Transverse colon (tissue), 4 donors: ENCODE measurements at regions not wholly inside any gene's neighbourhood (a gene's known extent, or its start where the extent isn't known, plus 50 kb on each side); places are given as distances from the start of the nearest gene placed in this dataset.

ENCODE experiments used
- DNase-seq: peaks from one replicate; pipeline ENCODE4 v3.0.0-alpha.2; 2019
- H3K27ac ChIP-seq, 4 donors: fragments of 200-600 bp; sonication (generic); 2 replicates each; pipeline ENCODE4 v1.5.1; 2016 to 2018; ENCODE audit warnings: inconsistent platforms in 4 of 4
- H3K27me3 ChIP-seq: fragments of 200-600 bp; sonication (generic); 2 replicates; pipeline ENCODE4 v1.5.1; 2017; ENCODE audit warnings: inconsistent platforms
- H3K36me3 ChIP-seq, 4 donors: fragments of 200-600 bp; sonication (generic); 2 replicates each; pipeline ENCODE4 v1.5.1; 2017 to 2019; ENCODE audit warnings: inconsistent platforms in 4 of 4
- H3K4me1 ChIP-seq, 4 donors: fragments of 200-600 bp; sonication (generic); 2 replicates each; pipeline ENCODE4 v1.5.1; 2017 to 2020; ENCODE audit warnings: inconsistent platforms in 4 of 4
- H3K4me3 ChIP-seq, 4 donors: fragments of 200-600 bp; sonication (generic); 1 replicate in 1 of 4; 2 replicates in 3 of 4; pipeline versions ENCODE4 v1.5.1 to v1.6.1; 2017 to 2019; ENCODE audit warnings: inconsistent platforms in 4 of 4
- H3K9me3 ChIP-seq, 2 donors: fragments of 200-600 bp; sonication (generic); 2 replicates each; pipeline ENCODE4 v1.5.1; 2017 to 2019; ENCODE audit warnings: inconsistent platforms in 2 of 2
- EP300 ChIP-seq: sonication (generic); formaldehyde crosslinking; IDR thresholded peaks from one replicate; pipeline ENCODE4 v1.6.1; 2017; ENCODE audit warnings: antibody characterized with exemption, low read depth
- POLR2A ChIP-seq: fragments of 450-650 bp; IDR thresholded peaks from one replicate; pipeline ENCODE4 v1.6.1; 2016; ENCODE audit warnings: antibody characterized with exemption, mild to moderate bottlenecking, moderate library complexity
- POLR2AphosphoS5 ChIP-seq, 3 donors: sonication (generic); formaldehyde crosslinking; IDR thresholded peaks; one replicate each; pipeline ENCODE4 v1.6.1; 2016; ENCODE audit warnings: antibody characterized with exemption in 3 of 3
- WGBS, 2 donors: methylation state at CpG; one replicate each; pipeline ENCODE4 v1.1.5; 2018; ENCODE audit warnings: low coverage in 1 of 2; 5-methylcytosine and 5-hydroxymethylcytosine counted together
- in situ Hi-C, 4 donors: fragments of 200-750 bp; cut with MboI; loops; one replicate each; pipeline versions ENCODE4 v1.15.0 to v1.15.1; 2017; ENCODE audit warnings: low sequenced_read_pairs in 3 of 4, low pct_ligation_motif_present in 1 of 4, low pct_unique_long_range_greater_than_20kb in 1 of 4
- intact Hi-C: fragments of 100-400 bp; cut with DNase I; formaldehyde crosslinking; loops from one replicate; pipeline ENCODE4 v1.15.1; 2023; ENCODE audit warnings: low total_unique reads
- TF ChIP-seq, protein P1 (sequence below), 5 experiments: fragments of 200-600 bp in 3 of 5; fragments of 450-650 bp in 2 of 5; sonication (generic) in 3 of 5; IDR thresholded peaks; 1 replicate in 2 of 5; 2 replicates in 3 of 5; pipeline ENCODE4 v1.5.1; 2016 to 2017; ENCODE audit warnings: antibody characterized with exemption in 5 of 5, inconsistent platforms in 3 of 5, mild to moderate bottlenecking in 2 of 5, moderate library complexity in 1 of 5

DNA sequence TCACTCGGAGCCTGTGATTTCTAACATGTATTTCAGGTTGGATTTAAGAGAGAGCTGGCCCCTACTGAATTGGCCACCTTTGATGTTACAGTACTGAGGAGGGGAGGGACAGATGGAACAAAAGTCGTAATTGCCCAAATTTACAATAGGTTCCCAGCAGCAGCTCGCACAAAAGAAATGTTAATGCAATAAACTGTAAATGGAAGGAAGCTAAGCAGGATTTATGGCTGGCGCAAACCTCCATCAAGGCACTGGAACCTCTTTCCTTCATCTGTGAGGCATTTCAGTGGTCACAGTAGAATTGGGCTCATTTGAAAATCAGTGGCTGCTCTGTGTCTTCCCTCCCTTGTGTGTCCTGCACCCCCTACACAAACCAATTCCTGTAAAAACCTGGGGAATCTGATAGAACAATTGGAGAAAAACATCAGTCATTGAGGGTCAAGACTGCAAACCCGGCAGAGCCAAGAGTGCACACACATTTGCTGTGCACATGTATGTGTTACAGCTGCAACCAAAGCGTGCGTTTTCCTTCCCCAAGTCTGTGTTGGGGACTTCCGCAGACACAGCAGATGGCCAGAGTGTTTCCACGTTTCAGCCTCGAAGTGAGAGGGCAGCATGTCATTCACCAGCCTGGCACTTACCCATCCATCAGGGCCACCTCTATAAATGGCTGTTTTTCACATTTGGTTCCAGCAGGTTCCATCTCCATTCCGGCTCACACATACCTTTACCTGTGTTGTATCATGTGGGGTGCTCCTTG lies 192.8 kb downstream of the TM9SF2 start:
- WGBS, 2 donors = 55 to 67% methylated on average over 6 to 11 of the region's 11 CpGs
- in situ Hi-C loops = no loop called here

DNA sequence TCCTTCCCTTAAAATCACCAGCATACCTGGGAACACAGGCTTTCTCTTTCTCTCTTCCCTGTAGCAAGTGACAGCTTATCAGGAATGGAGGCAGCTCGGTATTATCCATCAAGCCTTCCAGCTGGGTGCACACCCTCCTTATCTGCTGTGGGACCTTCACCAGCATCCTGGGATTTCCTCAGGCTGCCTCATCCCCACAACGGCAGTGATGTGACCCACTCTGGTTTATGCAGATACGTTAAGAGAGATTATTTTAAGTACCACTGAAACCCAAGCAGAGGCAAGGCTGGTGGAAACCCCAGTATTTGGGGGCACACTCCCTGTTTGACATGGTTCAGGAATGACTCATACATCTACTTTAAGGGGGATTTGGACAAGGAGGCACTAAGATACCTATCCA lies 192.1 kb downstream of the TM9SF2 start:
- H3K27me3 ChIP-seq = no peaks in the 10 kb centered on the region
- DNase-seq = no peak
- WGBS, 2 donors = 54% methylated on average over 3 of the region's 3 CpGs; no CpG with 5 or more reads in 1 of the 2 donors
- H3K4me3 ChIP-seq = no peak overlapping the region
- H3K27ac ChIP-seq = no peak overlapping the region
- in situ Hi-C loops (no loop called here), intact Hi-C loops (no loop called here)
- TF ChIP-seq POLR2AphosphoS5 (IDR thresholded peaks at IDR 0.05) = no peak
- no peak for TF ChIP-seq POLR2A
- H3K4me1 ChIP-seq = peaks cover 0 to 4% (median under 1%) of the 10 kb centered on the region in 4 donors
- no peaks in the 10 kb centered on the region for H3K9me3 ChIP-seq
- H3K36me3 ChIP-seq = no peaks in the 10 kb centered on the region

More for the DNA sequence above, 192.8 kb downstream of the TM9SF2 start:
- intact Hi-C loops = no loop called here
- no peaks in the 10 kb centered on the region for H3K36me3 ChIP-seq
- no peak for DNase-seq
- no peak overlapping the region for H3K4me3 ChIP-seq
- peaks cover 0 to 10% (median 2%) of the 10 kb centered on the region in 4 donors for H3K4me1 ChIP-seq
- H3K27me3 ChIP-seq = no peaks in the 10 kb centered on the region
- H3K9me3 ChIP-seq = no peaks in the 10 kb centered on the region
- H3K27ac ChIP-seq = no peak overlapping the region
- TF ChIP-seq EP300 (no peak), POLR2AphosphoS5 (IDR thresholded peaks at IDR 0.05) (no peak), POLR2A (no peak)
- TF ChIP-seq, protein P1, sequence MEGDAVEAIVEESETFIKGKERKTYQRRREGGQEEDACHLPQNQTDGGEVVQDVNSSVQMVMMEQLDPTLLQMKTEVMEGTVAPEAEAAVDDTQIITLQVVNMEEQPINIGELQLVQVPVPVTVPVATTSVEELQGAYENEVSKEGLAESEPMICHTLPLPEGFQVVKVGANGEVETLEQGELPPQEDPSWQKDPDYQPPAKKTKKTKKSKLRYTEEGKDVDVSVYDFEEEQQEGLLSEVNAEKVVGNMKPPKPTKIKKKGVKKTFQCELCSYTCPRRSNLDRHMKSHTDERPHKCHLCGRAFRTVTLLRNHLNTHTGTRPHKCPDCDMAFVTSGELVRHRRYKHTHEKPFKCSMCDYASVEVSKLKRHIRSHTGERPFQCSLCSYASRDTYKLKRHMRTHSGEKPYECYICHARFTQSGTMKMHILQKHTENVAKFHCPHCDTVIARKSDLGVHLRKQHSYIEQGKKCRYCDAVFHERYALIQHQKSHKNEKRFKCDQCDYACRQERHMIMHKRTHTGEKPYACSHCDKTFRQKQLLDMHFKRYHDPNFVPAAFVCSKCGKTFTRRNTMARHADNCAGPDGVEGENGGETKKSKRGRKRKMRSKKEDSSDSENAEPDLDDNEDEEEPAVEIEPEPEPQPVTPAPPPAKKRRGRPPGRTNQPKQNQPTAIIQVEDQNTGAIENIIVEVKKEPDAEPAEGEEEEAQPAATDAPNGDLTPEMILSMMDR (IDR thresholded peaks at IDR 0.05) = no peak

DNA sequence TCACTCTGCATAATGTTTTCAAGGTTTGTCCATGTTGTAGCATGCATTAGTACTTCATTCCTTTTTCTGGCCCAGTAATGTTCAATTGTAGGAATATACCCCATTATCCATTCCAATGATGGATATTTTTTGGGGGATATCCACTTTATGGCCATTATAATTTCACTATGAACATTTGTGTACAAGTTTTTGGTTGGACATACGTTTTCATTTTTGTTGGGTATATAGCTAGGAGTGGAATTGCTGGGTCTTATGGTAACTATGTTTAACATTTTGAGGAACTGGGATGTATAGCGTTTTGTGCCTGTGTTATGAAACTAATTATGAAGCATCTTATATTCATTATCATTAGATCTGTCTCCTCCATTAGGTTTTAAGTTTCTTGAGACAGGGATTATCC lies 191.6 kb downstream of the TM9SF2 start:
- intact Hi-C loops (no loop called here), in situ Hi-C loops (no loop called here)
- no peak overlapping the region for H3K27ac ChIP-seq
- H3K27me3 ChIP-seq = no peaks in the 10 kb centered on the region
- DNase-seq = no peak
- H3K36me3 ChIP-seq = no peaks in the 10 kb centered on the region
- TF ChIP-seq EP300 (no peak), POLR2A (no peak), POLR2AphosphoS5 (IDR thresholded peaks at IDR 0.05) (no peak)
- TF ChIP-seq, protein P1 (IDR thresholded peaks at IDR 0.05) = no peak
- H3K4me1 ChIP-seq = peaks cover 0 to 2% (median under 1%) of the 10 kb centered on the region in 4 donors
- WGBS, 2 donors = 83 to 92% methylated on average over 2 of the region's 2 CpGs
- H3K9me3 ChIP-seq = no peaks in the 10 kb centered on the region
- H3K4me3 ChIP-seq = no peak overlapping the region

DNA sequence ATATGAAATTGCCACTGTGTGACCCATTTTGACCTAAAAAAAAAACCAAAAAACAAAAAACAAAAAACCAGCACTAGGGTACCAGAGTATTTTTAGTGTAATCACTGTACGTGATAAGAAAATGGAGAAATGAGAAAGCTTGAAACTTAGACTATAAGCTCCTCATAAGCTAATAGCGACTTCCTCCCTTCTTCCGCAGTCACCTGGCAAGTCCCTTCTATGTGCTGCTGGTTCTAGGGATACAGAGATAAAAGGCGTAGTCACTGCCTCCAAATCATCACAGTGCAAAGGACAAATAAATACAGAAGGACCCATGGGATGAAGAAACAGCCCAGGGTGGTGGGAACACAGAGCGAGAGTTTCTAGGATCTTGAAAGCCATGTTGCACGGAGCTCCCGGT lies 190.3 kb downstream of the TM9SF2 start:
- Histone ChIP-seq H3K27me3 (no peaks in the 10 kb centered on the region), H3K27ac (no peak overlapping the region), H3K36me3 (no peaks in the 10 kb centered on the region), H3K4me3 (no peak overlapping the region), H3K4me1 (peaks cover 0 to 13% (median 6%) of the 10 kb centered on the region in 4 donors), H3K9me3 (no peaks in the 10 kb centered on the region)
- in situ Hi-C loops (no loop called here), intact Hi-C loops (no loop called here)
- WGBS, 2 donors = 83 to 94% methylated on average over 7 of the region's 7 CpGs
- DNase-seq = no peak
- TF ChIP-seq, protein P1 (IDR thresholded peaks at IDR 0.05) = no peak
- TF ChIP-seq POLR2A = no peak
- TF ChIP-seq EP300 = no peak
